K562 (cell line): ENCODE measurements at regions not wholly inside any gene's neighbourhood (a gene's known extent, or its start where the extent isn't known, plus 50 kb on each side); places are given as distances from the start of the nearest gene placed in this dataset.

Experiments
- ATF7 ChIP-seq: fragments of 450-650 bp; IDR thresholded peaks from 2 replicates; pipeline ENCODE4 v1.7.1; 2014; ENCODE audit warnings: mild to moderate bottlenecking, moderate library complexity
- MYBL2 ChIP-seq, 2 experiments: fragments of 450-650 bp in 1 of 2; sonication (generic) in 1 of 2; formaldehyde crosslinking in 1 of 2; IDR thresholded peaks; 2 replicates each; pipeline versions ENCODE4 v1.6.1 to v1.8.1; 2017 to 2022; ENCODE audit warnings: borderline replicate concordance in 1 of 2, inconsistent platforms in 1 of 2, low read depth in 1 of 2, mild to moderate bottlenecking in 1 of 2, missing genetic modification reagents in 1 of 2, moderate library complexity in 1 of 2
- TF ChIP-seq, protein P1 (sequence below), 2 experiments: fragments of 450-650 bp; IDR thresholded peaks; 2 replicates each; pipeline ENCODE4 v1.6.1; 2016; ENCODE audit warnings: mild to moderate bottlenecking in 2 of 2, borderline replicate concordance in 1 of 2, low read depth in 1 of 2, moderate library complexity in 1 of 2
- TF ChIP-seq, protein P2 (sequence below): sonication (generic); formaldehyde crosslinking; IDR thresholded peaks from 2 replicates; pipeline ENCODE4 v1.8.1; 2023; ENCODE audit warnings: mild to moderate bottlenecking, missing genetic modification reagents, moderate library complexity
- TF ChIP-seq, protein P3 (sequence below), 3 experiments: IDR thresholded peaks in 2 of 3; conservative IDR thresholded peaks in 1 of 3; 2 replicates each; pipeline ENCODE4 v1.5.1; 2011 to 2012; ENCODE audit warnings: low read length in 3 of 3, mild to moderate bottlenecking in 3 of 3, control low read depth in 2 of 3, improper control_type of control experiment in 1 of 3, inconsistent platforms in 1 of 3, low read depth in 1 of 3, mixed read lengths in 1 of 3, moderate library complexity in 1 of 3; ENCODE audit not compliant: insufficient read depth in 2 of 3

DNA sequence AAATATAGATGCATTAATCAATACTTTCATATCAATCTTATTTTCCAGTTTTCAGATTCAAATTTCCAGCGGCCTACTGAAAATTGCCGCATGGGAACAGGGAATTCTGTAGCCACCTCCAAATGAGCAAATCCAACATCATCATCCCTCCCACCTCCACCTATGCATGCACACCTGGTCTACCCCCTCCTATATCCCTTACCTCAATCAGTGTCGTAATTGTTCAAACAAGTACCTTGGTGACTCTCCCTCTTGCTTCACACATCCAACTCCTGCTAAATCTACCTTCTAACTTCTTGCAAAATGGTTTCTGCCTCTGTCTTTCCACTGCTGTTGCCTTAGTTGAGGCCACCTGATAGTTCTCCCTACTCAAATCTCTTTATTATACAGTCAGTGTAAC lies 160.1 kb downstream of the SOX9 start:
- TF ChIP-seq MYBL2 (IDR thresholded peaks at IDR 0.05; ENCODE audit: low read depth) (no peak), MYBL2 (CRISPR knock-in tag; IDR thresholded peaks at IDR 0.05; ENCODE audit: borderline replicate concordance) (no peak), ATF7 (no peak)
- TF ChIP-seq, protein P1, sequence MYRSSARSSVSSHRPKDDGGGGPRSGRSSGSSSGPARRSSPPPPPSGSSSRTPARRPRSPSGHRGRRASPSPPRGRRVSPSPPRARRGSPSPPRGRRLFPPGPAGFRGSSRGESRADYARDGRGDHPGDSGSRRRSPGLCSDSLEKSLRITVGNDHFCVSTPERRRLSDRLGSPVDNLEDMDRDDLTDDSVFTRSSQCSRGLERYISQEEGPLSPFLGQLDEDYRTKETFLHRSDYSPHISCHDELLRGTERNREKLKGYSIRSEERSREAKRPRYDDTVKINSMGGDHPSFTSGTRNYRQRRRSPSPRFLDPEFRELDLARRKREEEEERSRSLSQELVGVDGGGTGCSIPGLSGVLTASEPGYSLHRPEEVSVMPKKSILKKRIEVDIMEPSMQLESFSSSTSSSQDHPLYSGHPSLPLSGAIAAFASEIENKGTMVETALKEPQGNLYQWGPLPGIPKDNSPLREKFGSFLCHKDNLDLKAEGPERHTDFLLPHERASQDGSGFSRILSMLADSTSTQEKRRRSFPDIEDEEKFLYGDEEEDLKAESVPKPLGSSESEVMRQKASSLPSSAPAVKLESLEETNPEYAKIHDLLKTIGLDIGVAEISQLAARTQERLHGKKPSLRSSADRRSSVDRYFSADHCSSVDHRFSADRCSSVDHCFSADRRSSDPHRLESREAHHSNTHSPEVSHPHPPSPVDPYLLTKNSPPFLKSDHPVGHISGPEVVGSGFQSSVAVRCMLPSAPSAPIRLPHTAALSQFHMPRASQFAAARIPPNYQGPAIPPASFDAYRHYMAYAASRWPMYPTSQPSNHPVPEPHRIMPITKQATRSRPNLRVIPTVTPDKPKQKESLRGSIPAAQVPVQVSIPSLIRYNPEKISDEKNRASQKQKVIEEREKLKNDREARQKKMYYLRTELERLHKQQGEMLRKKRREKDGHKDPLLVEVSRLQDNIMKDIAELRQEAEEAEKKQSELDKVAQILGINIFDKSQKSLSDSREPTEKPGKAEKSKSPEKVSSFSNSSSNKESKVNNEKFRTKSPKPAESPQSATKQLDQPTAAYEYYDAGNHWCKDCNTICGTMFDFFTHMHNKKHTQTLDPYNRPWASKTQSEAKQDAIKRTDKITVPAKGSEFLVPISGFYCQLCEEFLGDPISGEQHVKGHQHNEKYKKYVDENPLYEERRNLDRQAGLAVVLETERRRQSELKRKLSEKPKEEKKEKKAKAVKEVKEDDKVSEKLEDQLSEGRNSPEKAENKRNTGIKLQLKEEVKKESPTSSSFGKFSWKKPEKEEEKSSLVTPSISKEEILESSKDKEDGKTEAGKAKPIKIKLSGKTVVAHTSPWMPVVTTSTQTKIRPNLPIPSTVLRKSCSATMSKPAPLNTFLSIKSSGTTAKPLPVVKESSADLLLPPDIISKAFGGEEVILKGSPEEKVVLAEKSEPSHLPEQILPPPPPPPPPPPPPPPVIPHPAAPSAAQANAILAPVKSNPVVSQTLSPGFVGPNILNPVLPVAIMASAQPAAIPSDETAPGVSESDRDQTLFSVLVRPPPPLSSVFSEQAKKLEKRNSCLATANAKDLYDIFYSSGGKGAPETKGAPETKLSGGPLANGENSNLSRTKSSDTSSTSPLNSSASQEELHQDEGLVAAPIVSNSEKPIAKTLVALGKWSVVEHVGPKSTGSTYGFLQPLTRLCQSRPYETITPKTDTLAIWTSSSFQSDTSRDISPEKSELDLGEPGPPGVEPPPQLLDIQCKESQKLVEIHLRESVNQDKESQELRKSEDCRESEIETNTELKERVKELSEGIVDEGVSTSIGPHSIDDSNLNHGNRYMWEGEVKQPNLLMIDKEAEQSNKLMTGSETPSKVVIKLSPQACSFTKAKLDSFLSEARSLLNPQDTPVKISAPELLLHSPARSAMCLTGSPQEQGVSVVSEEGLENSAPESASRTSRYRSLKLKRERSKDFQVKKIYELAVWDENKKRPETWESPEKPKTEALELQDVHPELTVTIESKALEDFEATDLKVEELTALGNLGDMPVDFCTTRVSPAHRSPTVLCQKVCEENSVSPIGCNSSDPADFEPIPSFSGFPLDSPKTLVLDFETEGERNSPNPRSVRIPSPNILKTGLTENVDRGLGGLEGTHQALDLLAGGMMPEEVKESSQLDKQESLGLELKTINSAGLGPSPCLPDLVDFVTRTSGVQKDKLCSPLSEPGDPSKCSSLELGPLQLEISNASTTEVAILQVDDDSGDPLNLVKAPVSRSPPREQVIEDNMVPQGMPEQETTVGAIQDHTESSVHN (IDR thresholded peaks at IDR 0.05; ENCODE audit: borderline replicate concordance in 1 of 2, low read depth in 1 of 2), result no peak
- TF ChIP-seq, protein P2, sequence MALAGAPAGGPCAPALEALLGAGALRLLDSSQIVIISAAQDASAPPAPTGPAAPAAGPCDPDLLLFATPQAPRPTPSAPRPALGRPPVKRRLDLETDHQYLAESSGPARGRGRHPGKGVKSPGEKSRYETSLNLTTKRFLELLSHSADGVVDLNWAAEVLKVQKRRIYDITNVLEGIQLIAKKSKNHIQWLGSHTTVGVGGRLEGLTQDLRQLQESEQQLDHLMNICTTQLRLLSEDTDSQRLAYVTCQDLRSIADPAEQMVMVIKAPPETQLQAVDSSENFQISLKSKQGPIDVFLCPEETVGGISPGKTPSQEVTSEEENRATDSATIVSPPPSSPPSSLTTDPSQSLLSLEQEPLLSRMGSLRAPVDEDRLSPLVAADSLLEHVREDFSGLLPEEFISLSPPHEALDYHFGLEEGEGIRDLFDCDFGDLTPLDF (CRISPR knock-in tag), result no peak
- TF ChIP-seq, protein P3, sequence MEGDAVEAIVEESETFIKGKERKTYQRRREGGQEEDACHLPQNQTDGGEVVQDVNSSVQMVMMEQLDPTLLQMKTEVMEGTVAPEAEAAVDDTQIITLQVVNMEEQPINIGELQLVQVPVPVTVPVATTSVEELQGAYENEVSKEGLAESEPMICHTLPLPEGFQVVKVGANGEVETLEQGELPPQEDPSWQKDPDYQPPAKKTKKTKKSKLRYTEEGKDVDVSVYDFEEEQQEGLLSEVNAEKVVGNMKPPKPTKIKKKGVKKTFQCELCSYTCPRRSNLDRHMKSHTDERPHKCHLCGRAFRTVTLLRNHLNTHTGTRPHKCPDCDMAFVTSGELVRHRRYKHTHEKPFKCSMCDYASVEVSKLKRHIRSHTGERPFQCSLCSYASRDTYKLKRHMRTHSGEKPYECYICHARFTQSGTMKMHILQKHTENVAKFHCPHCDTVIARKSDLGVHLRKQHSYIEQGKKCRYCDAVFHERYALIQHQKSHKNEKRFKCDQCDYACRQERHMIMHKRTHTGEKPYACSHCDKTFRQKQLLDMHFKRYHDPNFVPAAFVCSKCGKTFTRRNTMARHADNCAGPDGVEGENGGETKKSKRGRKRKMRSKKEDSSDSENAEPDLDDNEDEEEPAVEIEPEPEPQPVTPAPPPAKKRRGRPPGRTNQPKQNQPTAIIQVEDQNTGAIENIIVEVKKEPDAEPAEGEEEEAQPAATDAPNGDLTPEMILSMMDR (IDR thresholded peaks at IDR 0.05 in 2 of 3, conservative IDR thresholded peaks at IDR 0.05 in 1 of 3; ENCODE audit: insufficient read depth in 2 of 3, low read depth in 1 of 3, low read length in 3 of 3), result no peak
